Fibroblast of lung (primary cell): ENCODE measurements at regions not wholly inside any gene's neighbourhood (a gene's known extent, or its start where the extent isn't known, plus 50 kb on each side); places are given as distances from the start of the nearest gene placed in this dataset.

ENCODE experiments used
- CTCF ChIP-seq, 2 donors: IDR thresholded peaks in 1 of 2; conservative IDR thresholded peaks in 1 of 2; 1 replicate in 1 of 2; 2 replicates in 1 of 2; pipeline ENCODE4 v1.5.1; 2011 to 2012; ENCODE audit warnings: low read length in 2 of 2, control low read depth in 1 of 2, inconsistent platforms in 1 of 2, low read depth in 1 of 2, mild to moderate bottlenecking in 1 of 2
- EZH2 ChIP-seq: IDR thresholded peaks from 2 replicates; pipeline ENCODE4 v1.5.1; 2012; ENCODE audit warnings: low read length, control low read depth, mild to moderate bottlenecking; ENCODE audit errors: missing control alignments

DNA sequence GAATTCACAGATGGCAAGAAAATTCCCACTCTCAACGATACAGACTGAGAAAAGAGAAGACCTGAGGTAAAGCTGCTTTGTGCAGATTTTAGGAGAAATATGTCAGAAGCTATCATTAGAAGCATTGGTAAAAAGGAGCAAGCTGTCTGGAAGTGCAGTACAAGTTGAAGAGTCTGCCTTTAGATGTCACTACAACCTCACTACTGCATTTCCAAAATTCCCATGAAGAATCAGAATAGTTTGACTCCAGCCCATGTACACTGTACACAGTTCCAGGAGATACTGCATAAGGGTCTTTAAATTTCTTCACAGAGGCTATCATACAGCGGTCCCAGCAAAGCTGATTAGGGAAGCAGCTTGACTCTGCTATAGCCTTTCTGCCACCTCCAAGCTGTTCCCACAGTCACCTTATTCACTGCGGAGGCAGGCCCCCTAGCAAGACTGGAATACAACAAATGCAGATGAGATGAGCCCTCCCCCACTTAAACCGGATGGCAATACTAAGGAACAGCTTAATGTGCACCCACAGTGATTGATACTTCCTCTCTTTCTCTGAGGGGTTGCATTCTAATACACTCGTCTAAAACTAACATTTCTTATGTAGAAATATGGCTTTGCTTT lies 527.4 kb downstream of the TMEM182 start:
- TF ChIP-seq CTCF (conservative IDR thresholded peaks at IDR 0.05 in 1 of 2, IDR thresholded peaks at IDR 0.05 in 1 of 2; ENCODE audit: low read depth in 1 of 2, low read length in 2 of 2) (no peak), EZH2 (no peak)
